A549 (cell line): ENCODE measurements at regions not wholly inside any gene's neighbourhood (a gene's known extent, or its start where the extent isn't known, plus 50 kb on each side); places are given as distances from the start of the nearest gene placed in this dataset.

Source experiments
- CBX2 ChIP-seq: fragments of 200-600 bp; sonication (generic); IDR thresholded peaks from 2 replicates; pipeline ENCODE4 v1.6.1; 2016; ENCODE audit warnings: low read depth, mild to moderate bottlenecking, borderline replicate concordance
- HOXA7 ChIP-seq: fragments of 250-450 bp; sonication (Bioruptor Pico); IDR thresholded peaks from 2 replicates; pipeline ENCODE4 v1.5.0; 2020; ENCODE audit warnings: mild to moderate bottlenecking, moderate library complexity
- PBX3 ChIP-seq: IDR thresholded peaks from 2 replicates; pipeline ENCODE4 v1.6.1; 2012
- REST ChIP-seq: fragments of 200-600 bp; sonication (generic); IDR thresholded peaks from 2 replicates; pipeline ENCODE4 v1.6.1; 2016; ENCODE audit warnings: antibody characterized with exemption, mild to moderate bottlenecking, moderate library complexity
- SMC3 ChIP-seq: fragments of >200 bp; sonication (Bioruptor Twin); formaldehyde crosslinking; IDR thresholded peaks from 3 replicates; pipeline ENCODE4 v1.6.1; 2018; ENCODE audit warnings: inconsistent platforms

GRCh38 chr10:21176934-21177480 is 279.9 kb upstream of the NEBL start:
- no peak for TF ChIP-seq PBX3
- no peak for TF ChIP-seq HOXA7 (CRISPR knock-in tag)
- no peak for TF ChIP-seq REST
- TF ChIP-seq CBX2 = no peak
- no peak for TF ChIP-seq SMC3
